ENCODE measurements at regions not wholly inside any gene's neighbourhood (a gene's known extent, or its start where the extent isn't known, plus 50 kb on each side); places are given as distances from the start of the nearest gene placed in this dataset.

DNA sequence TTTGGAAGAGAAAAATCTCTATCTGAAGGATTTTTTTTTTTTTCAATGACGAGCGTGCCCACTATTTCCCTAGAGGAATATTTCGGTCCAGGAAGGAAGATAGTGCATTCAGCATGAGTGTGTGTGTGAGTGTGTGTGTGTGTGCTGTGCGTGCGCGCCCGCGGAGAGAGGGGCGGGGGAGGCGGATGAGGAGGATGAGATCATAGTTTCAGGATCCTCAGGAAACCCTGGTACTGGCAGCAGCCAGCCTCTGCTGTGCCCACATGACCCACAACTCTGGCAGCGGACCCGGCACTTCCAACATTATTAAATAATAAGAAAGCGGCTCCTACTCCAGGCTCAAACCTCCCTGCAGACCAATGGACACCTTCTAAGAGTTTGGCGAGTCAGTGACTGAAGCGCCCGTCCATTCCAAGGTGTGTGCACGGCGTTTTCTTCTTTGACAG, 217.0 kb upstream of the DTNA start:
- Mint-ChIP-seq H3K4me1 (ENCODE audit: low read depth, unreplicated experiment) (no peaks in the 10 kb centered on the region), H3K27ac (ENCODE audit: unreplicated experiment) (no peak overlapping the region), H3K9me3 (ENCODE audit: low read depth, unreplicated experiment) (no peaks in the 10 kb centered on the region), H3K27me3 (ENCODE audit: unreplicated experiment) (peaks cover 8% of the 10 kb centered on the region), H3K4me3 (ENCODE audit: low read depth, unreplicated experiment) (peak overlapping the region; percentile 70), H3K36me3 (ENCODE audit: insufficient read depth, unreplicated experiment) (peaks cover 18% of the 10 kb centered on the region)
- BruUV-seq (replicated peaks) = no TSS peak
- CTCF ChIA-PET = interaction anchor here (0.6 kb wide), 2 partner anchors 20 to 604 kb away, joined by 4 read pairs; no protein-coding TSS in a partner anchor
- intact Hi-C loops (cut with micrococcal nuclease; ENCODE audit: unreplicated experiment) = no loop called here
- DNase-seq = peak; percentile 75
- TF ChIP-seq CTCF (IDR thresholded peaks at IDR 0.05; ENCODE audit: unreplicated experiment) = no peak

GRCh38 chr18:34493566-34494358, 216.3 kb upstream of the DTNA start:
- CTCF ChIA-PET = interaction anchor here (0.6 kb wide), 1 partner anchor 19 kb away, joined by 4 read pairs; no protein-coding TSS in a partner anchor
- Mint-ChIP-seq H3K9me3 (ENCODE audit: low read depth, unreplicated experiment) (no peaks in the 10 kb centered on the region), H3K27me3 (ENCODE audit: unreplicated experiment) (peaks cover 8% of the 10 kb centered on the region), H3K4me3 (ENCODE audit: low read depth, unreplicated experiment) (peak overlapping the region; percentile 70), H3K36me3 (ENCODE audit: insufficient read depth, unreplicated experiment) (peaks cover 18% of the 10 kb centered on the region), H3K27ac (ENCODE audit: unreplicated experiment) (no peak overlapping the region), H3K4me1 (ENCODE audit: low read depth, unreplicated experiment) (no peaks in the 10 kb centered on the region)
- TF ChIP-seq CTCF (IDR thresholded peaks at IDR 0.05; ENCODE audit: unreplicated experiment) = no peak
- intact Hi-C loops (cut with micrococcal nuclease; ENCODE audit: unreplicated experiment) = no loop called here
- BruUV-seq (replicated peaks) = no TSS peak
- DNase-seq = peak; percentile 44

GRCh38 chr18:34494359-34494696, 215.8 kb upstream of the DTNA start:
- intact Hi-C loops (cut with micrococcal nuclease; ENCODE audit: unreplicated experiment) = no loop called here
- H3K9me3 Mint-ChIP-seq (ENCODE audit: low read depth, unreplicated experiment) = no peaks in the 10 kb centered on the region
- no peaks in the 10 kb centered on the region for H3K4me1 Mint-ChIP-seq (ENCODE audit: low read depth, unreplicated experiment)
- CTCF ChIA-PET = no interaction called here
- BruUV-seq (replicated peaks) = no TSS peak
- peak overlapping the region; percentile 70 for H3K4me3 Mint-ChIP-seq (ENCODE audit: low read depth, unreplicated experiment)
- H3K27me3 Mint-ChIP-seq (ENCODE audit: unreplicated experiment) = peaks cover 8% of the 10 kb centered on the region
- no peak for TF ChIP-seq CTCF (IDR thresholded peaks at IDR 0.05; ENCODE audit: unreplicated experiment)
- H3K36me3 Mint-ChIP-seq (ENCODE audit: insufficient read depth, unreplicated experiment) = peaks cover 18% of the 10 kb centered on the region
- H3K27ac Mint-ChIP-seq (ENCODE audit: unreplicated experiment) = no peak overlapping the region
- peak; percentile 4 for DNase-seq

GRCh38 chr18:34495506-34495905, 214.6 kb upstream of the DTNA start:
- no TSS peak for BruUV-seq (replicated peaks)
- Mint-ChIP-seq H3K9me3 (ENCODE audit: low read depth, unreplicated experiment) (no peaks in the 10 kb centered on the region), H3K27ac (ENCODE audit: unreplicated experiment) (no peak overlapping the region), H3K36me3 (ENCODE audit: insufficient read depth, unreplicated experiment) (peaks cover 18% of the 10 kb centered on the region), H3K27me3 (ENCODE audit: unreplicated experiment) (peaks cover 8% of the 10 kb centered on the region), H3K4me3 (ENCODE audit: low read depth, unreplicated experiment) (no peak overlapping the region), H3K4me1 (ENCODE audit: low read depth, unreplicated experiment) (no peaks in the 10 kb centered on the region)
- CTCF ChIA-PET = no interaction called here
- no peak for DNase-seq
- TF ChIP-seq CTCF (IDR thresholded peaks at IDR 0.05; ENCODE audit: unreplicated experiment) = no peak
- intact Hi-C loops (cut with micrococcal nuclease; ENCODE audit: unreplicated experiment) = no loop called here
